K562 (cell line): ENCODE measurements at regions not wholly inside any gene's neighbourhood (a gene's known extent, or its start where the extent isn't known, plus 50 kb on each side); places are given as distances from the start of the nearest gene placed in this dataset.

Experiments used
- CREB1 ChIP-seq, 2 experiments: sonication (generic) in 1 of 2; formaldehyde crosslinking in 1 of 2; IDR thresholded peaks; 2 replicates each; pipeline versions ENCODE4 v1.6.1 to v1.8.0; 2012 to 2022; ENCODE audit warnings: inconsistent platforms in 1 of 2, mild to moderate bottlenecking in 1 of 2, missing genetic modification reagents in 1 of 2, moderate library complexity in 1 of 2
- POLR2A ChIP-seq: fragments of 450-650 bp; conservative IDR thresholded peaks from 2 replicates; pipeline ENCODE4 v1.6.1; 2016
- SAP30 ChIP-seq: fragments of 200-600 bp; sonication (generic); IDR thresholded peaks from 2 replicates; pipeline ENCODE4 v1.6.1; 2012; ENCODE audit warnings: borderline replicate concordance, low read depth, mild to moderate bottlenecking, moderate library complexity, low read length, control low read depth, inconsistent platforms; ENCODE audit not compliant: insufficient read depth, poor library complexity, severe bottlenecking
- TEAD1 ChIP-seq, 2 experiments: fragments of 450-650 bp in 1 of 2; sonication (generic) in 1 of 2; formaldehyde crosslinking; IDR thresholded peaks; 2 replicates each; pipeline versions ENCODE4 v1.4.0 to v1.8.0; 2020 to 2022; ENCODE audit warnings: mild to moderate bottlenecking in 2 of 2, missing genetic modification reagents in 1 of 2
- YY1 ChIP-seq, 3 experiments: IDR thresholded peaks; 2 replicates each; pipeline ENCODE4 v1.6.1; 2011; ENCODE audit warnings: low read length in 2 of 3, mild to moderate bottlenecking in 2 of 3, moderate library complexity in 2 of 3, borderline replicate concordance in 1 of 3, control low read depth in 1 of 3, low read depth in 1 of 3; ENCODE audit not compliant: insufficient read depth in 3 of 3, insufficient replicate concordance in 2 of 3, control insufficient read depth in 1 of 3, insufficient read length in 1 of 3; ENCODE audit errors: extremely low read depth in 1 of 3
- TF ChIP-seq, protein P1 (sequence below): fragments of 250-450 bp; sonication (Bioruptor Pico); IDR thresholded peaks from 2 replicates; pipeline ENCODE4 v1.4.0; 2020
- TF ChIP-seq, protein P2 (sequence below), 3 experiments: IDR thresholded peaks in 2 of 3; conservative IDR thresholded peaks in 1 of 3; 2 replicates each; pipeline ENCODE4 v1.5.1; 2011 to 2012; ENCODE audit warnings: low read length in 3 of 3, mild to moderate bottlenecking in 3 of 3, control low read depth in 2 of 3, improper control_type of control experiment in 1 of 3, inconsistent platforms in 1 of 3, low read depth in 1 of 3, mixed read lengths in 1 of 3, moderate library complexity in 1 of 3; ENCODE audit not compliant: insufficient read depth in 2 of 3

DNA sequence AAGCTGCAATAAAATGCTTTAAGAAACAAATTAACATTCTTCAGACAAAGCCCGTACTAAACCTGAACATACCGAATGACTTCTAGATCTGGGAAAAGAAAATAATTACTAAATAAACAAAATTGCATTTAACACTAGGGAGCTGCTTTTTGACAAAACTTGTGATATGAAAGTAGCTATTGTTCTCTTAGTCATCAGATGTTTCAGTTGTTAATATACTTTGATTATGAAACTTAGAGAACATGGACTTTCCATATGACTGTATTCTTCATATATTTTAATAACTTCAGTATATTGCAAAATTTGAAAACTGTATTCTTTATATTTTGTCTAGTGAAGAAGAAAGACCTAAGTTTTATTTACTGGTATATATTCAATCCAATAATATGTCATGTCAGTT is 1262.1 kb downstream of the NCAM2 start:
- TF ChIP-seq YY1 (IDR thresholded peaks at IDR 0.05; ENCODE audit: borderline replicate concordance in 1 of 3, control insufficient read depth in 1 of 3, extremely low read depth in 1 of 3, insufficient read depth in 3 of 3, insufficient read length in 1 of 3, insufficient replicate concordance in 2 of 3, low read depth in 1 of 3, low read length in 2 of 3) (no peak), POLR2A (no peak), TEAD1 (CRISPR knock-in tag; IDR thresholded peaks at IDR 0.05) (no peak), SAP30 (no peak), CREB1 (IDR thresholded peaks at IDR 0.05) (no peak), CREB1 (CRISPR knock-in tag; IDR thresholded peaks at IDR 0.05) (no peak)
- TF ChIP-seq, protein P1, sequence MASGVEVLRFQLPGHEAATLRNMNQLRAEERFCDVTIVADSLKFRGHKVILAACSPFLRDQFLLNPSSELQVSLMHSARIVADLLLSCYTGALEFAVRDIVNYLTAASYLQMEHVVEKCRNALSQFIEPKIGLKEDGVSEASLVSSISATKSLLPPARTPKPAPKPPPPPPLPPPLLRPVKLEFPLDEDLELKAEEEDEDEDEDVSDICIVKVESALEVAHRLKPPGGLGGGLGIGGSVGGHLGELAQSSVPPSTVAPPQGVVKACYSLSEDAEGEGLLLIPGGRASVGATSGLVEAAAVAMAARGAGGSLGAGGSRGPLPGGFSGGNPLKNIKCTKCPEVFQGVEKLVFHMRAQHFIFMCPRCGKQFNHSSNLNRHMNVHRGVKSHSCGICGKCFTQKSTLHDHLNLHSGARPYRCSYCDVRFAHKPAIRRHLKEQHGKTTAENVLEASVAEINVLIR = no peak
- TF ChIP-seq, protein P2, sequence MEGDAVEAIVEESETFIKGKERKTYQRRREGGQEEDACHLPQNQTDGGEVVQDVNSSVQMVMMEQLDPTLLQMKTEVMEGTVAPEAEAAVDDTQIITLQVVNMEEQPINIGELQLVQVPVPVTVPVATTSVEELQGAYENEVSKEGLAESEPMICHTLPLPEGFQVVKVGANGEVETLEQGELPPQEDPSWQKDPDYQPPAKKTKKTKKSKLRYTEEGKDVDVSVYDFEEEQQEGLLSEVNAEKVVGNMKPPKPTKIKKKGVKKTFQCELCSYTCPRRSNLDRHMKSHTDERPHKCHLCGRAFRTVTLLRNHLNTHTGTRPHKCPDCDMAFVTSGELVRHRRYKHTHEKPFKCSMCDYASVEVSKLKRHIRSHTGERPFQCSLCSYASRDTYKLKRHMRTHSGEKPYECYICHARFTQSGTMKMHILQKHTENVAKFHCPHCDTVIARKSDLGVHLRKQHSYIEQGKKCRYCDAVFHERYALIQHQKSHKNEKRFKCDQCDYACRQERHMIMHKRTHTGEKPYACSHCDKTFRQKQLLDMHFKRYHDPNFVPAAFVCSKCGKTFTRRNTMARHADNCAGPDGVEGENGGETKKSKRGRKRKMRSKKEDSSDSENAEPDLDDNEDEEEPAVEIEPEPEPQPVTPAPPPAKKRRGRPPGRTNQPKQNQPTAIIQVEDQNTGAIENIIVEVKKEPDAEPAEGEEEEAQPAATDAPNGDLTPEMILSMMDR (IDR thresholded peaks at IDR 0.05 in 2 of 3, conservative IDR thresholded peaks at IDR 0.05 in 1 of 3; ENCODE audit: insufficient read depth in 2 of 3, low read depth in 1 of 3, low read length in 3 of 3) = no peak
